ENCODE measurements at regions not wholly inside any gene's neighbourhood (a gene's known extent, or its start where the extent isn't known, plus 50 kb on each side); places are given as distances from the start of the nearest gene placed in this dataset.

GRCh38 chr18:47380153-47380552, 128.7 kb upstream of the SKOR2 start:
- H3K27me3 ChIP-seq (ENCODE audit: insufficient read depth), result no peaks in the 10 kb centered on the region
- H3F3A ChIP-seq (replicated peaks; ENCODE audit: insufficient read depth), result no peaks in the 10 kb centered on the region
- H3K4me2 ChIP-seq, result no peak overlapping the region
- ChIA-PET POLR2A (no interaction called here), CTCF (no interaction called here)
- no peaks in the 10 kb centered on the region for H3K36me3 ChIP-seq (replicated peaks in 1 of 2; ENCODE audit: control insufficient read depth in 1 of 2, insufficient read depth in 2 of 2, low read length in 1 of 2)
- no peaks in the 10 kb centered on the region for H3K9me3 ChIP-seq
- H3K9me2 ChIP-seq, result no peaks in the 10 kb centered on the region
- no peak overlapping the region for H3K4me3 ChIP-seq (ENCODE audit: low read depth in 2 of 2, low read length in 1 of 2)
- H3K79me2 ChIP-seq (ENCODE audit: insufficient read depth), result no peaks in the 10 kb centered on the region
- no peak overlapping the region for H2AFZ ChIP-seq (ENCODE audit: low read depth)
- no peak overlapping the region for H3K27ac ChIP-seq (ENCODE audit: low read depth in 2 of 2, low read length in 1 of 2)
- WGBS (ENCODE audit: low lambda C conversion rate), result 4% methylated on average over 1 of the region's 1 CpG
- H3K9ac ChIP-seq, result no peak overlapping the region
- DNase-seq, result no peak
- H4K20me1 ChIP-seq (ENCODE audit: insufficient read depth), result no peaks in the 10 kb centered on the region
- no peak for TF ChIP-seq CTCF (IDR thresholded peaks at IDR 0.05)
- no peak for TF ChIP-seq RAD21 (IDR thresholded peaks at IDR 0.05; ENCODE audit: low read length)
- TF ChIP-seq TEAD4 (IDR thresholded peaks at IDR 0.05; ENCODE audit: borderline replicate concordance, insufficient read depth), result no peak
- no peak for TF ChIP-seq ELF1 (IDR thresholded peaks at IDR 0.05)
- TF ChIP-seq, protein P1, sequence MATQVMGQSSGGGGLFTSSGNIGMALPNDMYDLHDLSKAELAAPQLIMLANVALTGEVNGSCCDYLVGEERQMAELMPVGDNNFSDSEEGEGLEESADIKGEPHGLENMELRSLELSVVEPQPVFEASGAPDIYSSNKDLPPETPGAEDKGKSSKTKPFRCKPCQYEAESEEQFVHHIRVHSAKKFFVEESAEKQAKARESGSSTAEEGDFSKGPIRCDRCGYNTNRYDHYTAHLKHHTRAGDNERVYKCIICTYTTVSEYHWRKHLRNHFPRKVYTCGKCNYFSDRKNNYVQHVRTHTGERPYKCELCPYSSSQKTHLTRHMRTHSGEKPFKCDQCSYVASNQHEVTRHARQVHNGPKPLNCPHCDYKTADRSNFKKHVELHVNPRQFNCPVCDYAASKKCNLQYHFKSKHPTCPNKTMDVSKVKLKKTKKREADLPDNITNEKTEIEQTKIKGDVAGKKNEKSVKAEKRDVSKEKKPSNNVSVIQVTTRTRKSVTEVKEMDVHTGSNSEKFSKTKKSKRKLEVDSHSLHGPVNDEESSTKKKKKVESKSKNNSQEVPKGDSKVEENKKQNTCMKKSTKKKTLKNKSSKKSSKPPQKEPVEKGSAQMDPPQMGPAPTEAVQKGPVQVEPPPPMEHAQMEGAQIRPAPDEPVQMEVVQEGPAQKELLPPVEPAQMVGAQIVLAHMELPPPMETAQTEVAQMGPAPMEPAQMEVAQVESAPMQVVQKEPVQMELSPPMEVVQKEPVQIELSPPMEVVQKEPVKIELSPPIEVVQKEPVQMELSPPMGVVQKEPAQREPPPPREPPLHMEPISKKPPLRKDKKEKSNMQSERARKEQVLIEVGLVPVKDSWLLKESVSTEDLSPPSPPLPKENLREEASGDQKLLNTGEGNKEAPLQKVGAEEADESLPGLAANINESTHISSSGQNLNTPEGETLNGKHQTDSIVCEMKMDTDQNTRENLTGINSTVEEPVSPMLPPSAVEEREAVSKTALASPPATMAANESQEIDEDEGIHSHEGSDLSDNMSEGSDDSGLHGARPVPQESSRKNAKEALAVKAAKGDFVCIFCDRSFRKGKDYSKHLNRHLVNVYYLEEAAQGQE (IDR thresholded peaks at IDR 0.05; ENCODE audit: low read depth, low read length), result no peak
- TF ChIP-seq SIN3A (IDR thresholded peaks at IDR 0.05; ENCODE audit: borderline replicate concordance, low read depth, low read length), result no peak
- no peak for TF ChIP-seq YY1 (IDR thresholded peaks at IDR 0.05; ENCODE audit: low read depth)
- TF ChIP-seq FOSL2 (IDR thresholded peaks at IDR 0.05; ENCODE audit: borderline replicate concordance, low read depth), result no peak
- TF ChIP-seq, protein P2, sequence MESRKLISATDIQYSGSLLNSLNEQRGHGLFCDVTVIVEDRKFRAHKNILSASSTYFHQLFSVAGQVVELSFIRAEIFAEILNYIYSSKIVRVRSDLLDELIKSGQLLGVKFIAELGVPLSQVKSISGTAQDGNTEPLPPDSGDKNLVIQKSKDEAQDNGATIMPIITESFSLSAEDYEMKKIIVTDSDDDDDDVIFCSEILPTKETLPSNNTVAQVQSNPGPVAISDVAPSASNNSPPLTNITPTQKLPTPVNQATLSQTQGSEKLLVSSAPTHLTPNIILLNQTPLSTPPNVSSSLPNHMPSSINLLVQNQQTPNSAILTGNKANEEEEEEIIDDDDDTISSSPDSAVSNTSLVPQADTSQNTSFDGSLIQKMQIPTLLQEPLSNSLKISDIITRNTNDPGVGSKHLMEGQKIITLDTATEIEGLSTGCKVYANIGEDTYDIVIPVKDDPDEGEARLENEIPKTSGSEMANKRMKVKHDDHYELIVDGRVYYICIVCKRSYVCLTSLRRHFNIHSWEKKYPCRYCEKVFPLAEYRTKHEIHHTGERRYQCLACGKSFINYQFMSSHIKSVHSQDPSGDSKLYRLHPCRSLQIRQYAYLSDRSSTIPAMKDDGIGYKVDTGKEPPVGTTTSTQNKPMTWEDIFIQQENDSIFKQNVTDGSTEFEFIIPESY (IDR thresholded peaks at IDR 0.05; ENCODE audit: borderline replicate concordance, low read depth), result no peak
- no peak for TF ChIP-seq POLR2AphosphoS5 (IDR thresholded peaks at IDR 0.05; ENCODE audit: low read depth, low read length)
- TF ChIP-seq CHD2 (IDR thresholded peaks at IDR 0.05; ENCODE audit: low read length, partially characterized antibody), result no peak
- TF ChIP-seq RFX5 (IDR thresholded peaks at IDR 0.05; ENCODE audit: low read length), result no peak
- TF ChIP-seq EP300 (IDR thresholded peaks at IDR 0.05; ENCODE audit: borderline replicate concordance in 1 of 2, low read depth in 1 of 2, low read length in 1 of 2), result no peak
- no peak for TF ChIP-seq JUND (IDR thresholded peaks at IDR 0.05)
- TF ChIP-seq GATA2 (CRISPR knock-in tag; IDR thresholded peaks at IDR 0.05), result no peak
- no peak for TF ChIP-seq MAX (IDR thresholded peaks at IDR 0.05; ENCODE audit: low read depth)
- TF ChIP-seq, protein P3, sequence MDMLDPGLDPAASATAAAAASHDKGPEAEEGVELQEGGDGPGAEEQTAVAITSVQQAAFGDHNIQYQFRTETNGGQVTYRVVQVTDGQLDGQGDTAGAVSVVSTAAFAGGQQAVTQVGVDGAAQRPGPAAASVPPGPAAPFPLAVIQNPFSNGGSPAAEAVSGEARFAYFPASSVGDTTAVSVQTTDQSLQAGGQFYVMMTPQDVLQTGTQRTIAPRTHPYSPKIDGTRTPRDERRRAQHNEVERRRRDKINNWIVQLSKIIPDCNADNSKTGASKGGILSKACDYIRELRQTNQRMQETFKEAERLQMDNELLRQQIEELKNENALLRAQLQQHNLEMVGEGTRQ (IDR thresholded peaks at IDR 0.05; ENCODE audit: borderline replicate concordance, low read depth, low read length), result no peak
- no peak for TF ChIP-seq NFIC (IDR thresholded peaks at IDR 0.05; ENCODE audit: borderline replicate concordance)
- TF ChIP-seq GABPA (IDR thresholded peaks at IDR 0.05; ENCODE audit: low read depth), result no peak
- no peaks in the 10 kb centered on the region for H3K4me1 ChIP-seq (ENCODE audit: control insufficient read depth in 1 of 2, insufficient read depth in 2 of 2, low read depth in 1 of 2, low read length in 1 of 2)

Data from SK-N-SH (cell line).